HG03095 (cell line): ENCODE measurements at regions not wholly inside any gene's neighbourhood (a gene's known extent, or its start where the extent isn't known, plus 50 kb on each side); places are given as distances from the start of the nearest gene placed in this dataset.
"Not testable (repeated sequence)": the region's sequence is repeated elsewhere in the genome, so short reads cannot be mapped to it uniquely, and the experiment has no call there.

Experiments
- ATAC-seq: cut with Tn5 transposase; IDR thresholded peaks from one replicate; pipeline ENCODE4 v1.9.1; 2021; ENCODE audit warnings: moderate library complexity; ENCODE audit not compliant: unreplicated experiment

- ATAC-seq = no peak
Measured at GRCh38 chr1:95657248-95657647, 423.2 kb downstream of the RWDD3 start.

GRCh38 chr1:95659166-95659565, 425.2 kb downstream of the RWDD3 start:
- ATAC-seq = no peak

- ATAC-seq = no peak
Measured at GRCh38 chr1:95659588-95659987, 425.6 kb downstream of the RWDD3 start.

- no peak for ATAC-seq
Measured at GRCh38 chr1:95660736-95661135, 426.7 kb downstream of the RWDD3 start.

- not testable (repeated sequence) for ATAC-seq
Measured at GRCh38 chr1:95663530-95663929, 429.5 kb downstream of the RWDD3 start.

GRCh38 chr1:95668165-95668564, 434.2 kb downstream of the RWDD3 start:
- no peak for ATAC-seq

- not testable (repeated sequence) for ATAC-seq
Measured at GRCh38 chr1:95669638-95670037, 435.6 kb downstream of the RWDD3 start.

GRCh38 chr1:95671098-95671497, 437.1 kb downstream of the RWDD3 start:
- ATAC-seq = no peak

GRCh38 chr1:95679262-95679661, 445.3 kb downstream of the RWDD3 start:
- ATAC-seq = no peak

- ATAC-seq = no peak
Measured at GRCh38 chr1:95685081-95685480, 451.1 kb downstream of the RWDD3 start.

GRCh38 chr1:95686217-95686616, 452.2 kb downstream of the RWDD3 start:
- no peak for ATAC-seq

GRCh38 chr1:95699149-95699953, 465.3 kb downstream of the RWDD3 start:
- no peak for ATAC-seq

GRCh38 chr1:95701450-95702173, 467.6 kb downstream of the RWDD3 start:
- ATAC-seq = no peak

GRCh38 chr1:95703046-95703445, 469.0 kb downstream of the RWDD3 start:
- no peak for ATAC-seq

GRCh38 chr1:95716097-95716496, 482.1 kb downstream of the RWDD3 start:
- no peak for ATAC-seq

- no peak for ATAC-seq
Measured at GRCh38 chr1:95716550-95716949, 482.5 kb downstream of the RWDD3 start.

GRCh38 chr1:95723346-95723745, 489.3 kb downstream of the RWDD3 start:
- no peak for ATAC-seq

- no peak for ATAC-seq
Measured at GRCh38 chr1:95728841-95729240, 494.8 kb downstream of the RWDD3 start.

- no peak for ATAC-seq
Measured at GRCh38 chr1:95730986-95731385, 497.0 kb downstream of the RWDD3 start.

GRCh38 chr1:95731466-95731865, 497.5 kb downstream of the RWDD3 start:
- ATAC-seq = no peak

GRCh38 chr1:95733031-95733430, 499.0 kb downstream of the RWDD3 start:
- ATAC-seq = no peak

- ATAC-seq = no peak
Measured at GRCh38 chr1:95733671-95734070, 499.7 kb downstream of the RWDD3 start.
